Stomach (tissue), 8 donors: ENCODE measurements at regions not wholly inside any gene's neighbourhood (a gene's known extent, or its start where the extent isn't known, plus 50 kb on each side); places are given as distances from the start of the nearest gene placed in this dataset.

Source experiments
- DNase-seq, 2 donors: peaks; one replicate each; pipeline versions ENCODE4 v3.0.0 to v3.0.0-alpha.2; 2013 to 2019
- H3K27ac ChIP-seq, 5 donors: fragments of 200-600 bp in 4 of 5; sonication (generic) in 4 of 5; one replicate each; pipeline ENCODE4 v1.5.1; 2013 to 2019; ENCODE audit warnings: mild to moderate bottlenecking in 1 of 5, moderate library complexity in 1 of 5
- H3K27me3 ChIP-seq, 3 donors: fragments of 200-600 bp; sonication (generic); one replicate each; pipeline ENCODE4 v1.5.1; 2017 to 2019; ENCODE audit warnings: mixed run types in 1 of 3
- H3K36me3 ChIP-seq, 4 donors: fragments of 200-600 bp; sonication (generic); 1 replicate in 3 of 4; 2 replicates in 1 of 4; pipeline ENCODE4 v1.5.1; 2016 to 2019
- H3K4me1 ChIP-seq, 4 donors: fragments of 200-600 bp; sonication (generic); one replicate each; pipeline ENCODE4 v1.5.1; 2016 to 2019
- H3K4me3 ChIP-seq, 4 donors: fragments of 200-600 bp; sonication (generic) in 3 of 4; one replicate each; pipeline ENCODE4 v1.5.1; 2016 to 2019; ENCODE audit warnings: mild to moderate bottlenecking in 1 of 4
- H3K9me3 ChIP-seq, 4 donors: fragments of 200-600 bp; sonication (generic); one replicate each; pipeline ENCODE4 v1.5.1; 2016 to 2019
- CTCF ChIP-seq, 7 experiments: fragments of 450-650 bp in 4 of 7; fragments of 200-600 bp in 3 of 7; sonication (generic) in 3 of 7; IDR thresholded peaks; one replicate each; pipeline ENCODE4 v1.5.1; 2016 to 2019; ENCODE audit warnings: antibody characterized with exemption in 7 of 7, control low read depth in 2 of 7, mild to moderate bottlenecking in 1 of 7
- EP300 ChIP-seq: sonication (generic); formaldehyde crosslinking; IDR thresholded peaks from one replicate; pipeline ENCODE4 v1.6.1; 2017; ENCODE audit warnings: antibody characterized with exemption
- POLR2A ChIP-seq, 4 donors: fragments of 450-650 bp; IDR thresholded peaks; one replicate each; pipeline ENCODE4 v1.6.1; 2016; ENCODE audit warnings: antibody characterized with exemption in 4 of 4, control low read depth in 2 of 4, mild to moderate bottlenecking in 1 of 4, moderate library complexity in 1 of 4
- POLR2AphosphoS5 ChIP-seq, 3 donors: sonication (generic); formaldehyde crosslinking; IDR thresholded peaks; one replicate each; pipeline ENCODE4 v1.6.1; 2016; ENCODE audit warnings: antibody characterized with exemption in 3 of 3
- WGBS, 5 donors: extraction: QIAGEN DNeasy Blood & Tissue Kit in 3 of 5; methylation state at CpG; one replicate each; pipeline versions ENCODE4 v1.1.5 to v1.1.7; 2013 to 2018; 5-methylcytosine and 5-hydroxymethylcytosine counted together
- intact Hi-C: fragments of 100-400 bp; cut with DNase I; formaldehyde crosslinking; loops from one replicate; pipeline ENCODE4 v1.15.1; 2023; ENCODE audit warnings: low total_unique reads
- donor health status: healthy with polysubstance abuse.
- donor health status: Bipolar disorder and iron deficiency.
- donor health status: healthy.

- Histone ChIP-seq H3K27ac (no peak overlapping the region), H3K4me3 (no peak overlapping the region), H3K4me1 (no peaks in the 10 kb centered on the region), H3K27me3 (no peaks in the 10 kb centered on the region), H3K9me3 (peaks cover 0 to 10% (median 8%) of the 10 kb centered on the region in 4 donors), H3K36me3 (no peaks in the 10 kb centered on the region)
- intact Hi-C loops = no loop called here
- no peak for DNase-seq
- TF ChIP-seq CTCF (IDR thresholded peaks at IDR 0.05) = no peak
- TF ChIP-seq POLR2A (IDR thresholded peaks at IDR 0.05) = no peak
- TF ChIP-seq POLR2AphosphoS5 (IDR thresholded peaks at IDR 0.05) = no peak
- no peak for TF ChIP-seq EP300
Observed at GRCh38 chr3:106249981-106250380, 381.2 kb upstream of the CBLB start.

DNA sequence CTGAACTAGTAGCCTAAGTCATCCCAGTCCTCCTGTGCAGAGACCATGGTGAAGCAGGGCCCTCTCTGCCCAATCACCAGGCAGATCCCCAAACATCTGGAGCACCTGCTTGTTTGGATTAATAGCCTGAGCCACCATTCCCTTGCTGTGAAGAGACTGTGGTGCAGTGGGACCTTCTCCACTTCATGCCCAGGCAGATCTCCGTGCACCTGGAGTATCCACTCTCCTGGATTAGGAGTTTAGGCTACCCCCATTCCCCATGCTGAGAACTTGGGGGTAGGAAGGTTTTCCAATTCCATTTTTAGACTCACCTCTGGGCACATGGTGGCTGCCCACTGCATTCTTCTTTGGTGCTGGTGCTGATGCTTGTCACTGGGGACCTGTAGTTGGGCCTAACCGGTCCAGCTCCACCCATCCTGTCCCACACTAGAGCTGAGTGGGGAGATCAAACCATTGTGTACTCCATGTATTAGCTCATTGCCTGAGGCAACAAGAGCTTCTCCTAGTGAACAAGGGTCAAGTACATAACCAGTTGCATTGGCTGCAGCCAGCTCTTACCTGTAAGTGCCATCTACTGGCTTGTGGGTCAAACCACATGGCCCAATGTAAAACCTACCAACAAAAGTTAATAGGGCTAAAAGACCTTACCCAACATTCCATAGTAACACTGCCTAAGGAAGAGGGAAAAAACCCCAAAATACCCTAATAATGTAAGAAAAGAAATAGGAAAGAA, 382.5 kb upstream of the CBLB start:
- Histone ChIP-seq H3K36me3 (no peaks in the 10 kb centered on the region), H3K27me3 (no peaks in the 10 kb centered on the region), H3K4me1 (no peaks in the 10 kb centered on the region), H3K27ac (no peak overlapping the region), H3K9me3 (peaks cover 0 to 10% (median 8%) of the 10 kb centered on the region in 4 donors), H3K4me3 (no peak overlapping the region)
- 92 to 100% (median 98%) methylated on average over 2 of the region's 2 CpGs for WGBS, 5 donors
- TF ChIP-seq CTCF (IDR thresholded peaks at IDR 0.05) (no peak), POLR2AphosphoS5 (IDR thresholded peaks at IDR 0.05) (no peak), EP300 (no peak), POLR2A (IDR thresholded peaks at IDR 0.05) (no peak)
- no peak for DNase-seq
- intact Hi-C loops = no loop called here

GRCh38 chr3:106255870-106256248, 387.0 kb upstream of the CBLB start:
- 90 to 97% (median 91%) methylated on average over 6 of the region's 6 CpGs for WGBS, 5 donors
- H3K9me3 ChIP-seq = peaks cover 0 to 8% (median 7%) of the 10 kb centered on the region in 4 donors
- no peaks in the 10 kb centered on the region for H3K36me3 ChIP-seq
- no peaks in the 10 kb centered on the region for H3K4me1 ChIP-seq
- no peaks in the 10 kb centered on the region for H3K27me3 ChIP-seq
- no peak overlapping the region for H3K4me3 ChIP-seq
- intact Hi-C loops = no loop called here
- peak in 1 of 2 donors; percentile 7 for DNase-seq
- H3K27ac ChIP-seq = no peak overlapping the region
- TF ChIP-seq POLR2AphosphoS5 (IDR thresholded peaks at IDR 0.05) = no peak
- TF ChIP-seq EP300 = no peak
- TF ChIP-seq CTCF (IDR thresholded peaks at IDR 0.05) = no peak
- no peak for TF ChIP-seq POLR2A (IDR thresholded peaks at IDR 0.05)

- Histone ChIP-seq H3K36me3 (no peaks in the 10 kb centered on the region), H3K27ac (no peak overlapping the region), H3K9me3 (peaks cover 0 to 3% (median 1%) of the 10 kb centered on the region in 4 donors), H3K4me1 (no peaks in the 10 kb centered on the region), H3K4me3 (no peak overlapping the region), H3K27me3 (no peaks in the 10 kb centered on the region)
- no peak for DNase-seq
- WGBS, 5 donors = 75 to 91% (median 87%) methylated on average over 11 of the region's 11 CpGs
- TF ChIP-seq EP300 (no peak), POLR2A (IDR thresholded peaks at IDR 0.05) (no peak), CTCF (IDR thresholded peaks at IDR 0.05) (no peak), POLR2AphosphoS5 (IDR thresholded peaks at IDR 0.05) (no peak)
- intact Hi-C loops = no loop called here
Observed at GRCh38 chr3:106256249-106256957, 387.6 kb upstream of the CBLB start.
